SK-N-SH (cell line): ENCODE measurements at regions not wholly inside any gene's neighbourhood (a gene's known extent, or its start where the extent isn't known, plus 50 kb on each side); places are given as distances from the start of the nearest gene placed in this dataset.

Source experiments
- CTCF ChIP-seq: fragments of 200-600 bp; sonication (generic); IDR thresholded peaks from 2 replicates; pipeline ENCODE4 v1.6.1; 2017; ENCODE audit warnings: antibody characterized with exemption, mild to moderate bottlenecking, moderate library complexity
- EP300 ChIP-seq, 2 experiments: IDR thresholded peaks; 2 replicates each; pipeline versions ENCODE4 v1.4.0 to v1.6.1; 2012; ENCODE audit warnings: borderline replicate concordance in 1 of 2, low read depth in 1 of 2, low read length in 1 of 2
- EZH2phosphoT487 ChIP-seq: fragments of 200-600 bp; sonication (generic); IDR thresholded peaks from 2 replicates; pipeline ENCODE4 v1.6.1; 2017; ENCODE audit warnings: low read depth, mixed run types, mild to moderate bottlenecking, antibody characterized with exemption, moderate library complexity, borderline replicate concordance
- GABPA ChIP-seq: IDR thresholded peaks from 2 replicates; pipeline ENCODE4 v1.4.0; 2012; ENCODE audit warnings: low read depth, mild to moderate bottlenecking
- JUND ChIP-seq: IDR thresholded peaks from 2 replicates; pipeline ENCODE4 v1.4.0; 2012
- MAX ChIP-seq: IDR thresholded peaks from 2 replicates; pipeline ENCODE4 v1.4.0; 2012; ENCODE audit warnings: low read depth
- NFIC ChIP-seq: IDR thresholded peaks from 2 replicates; pipeline ENCODE4 v1.4.0; 2012; ENCODE audit warnings: borderline replicate concordance
- PBX3 ChIP-seq: IDR thresholded peaks from 2 replicates; pipeline ENCODE4; 2012
- POLR2AphosphoS5 ChIP-seq: IDR thresholded peaks from 2 replicates; pipeline ENCODE4 v1.6.1; 2012; ENCODE audit warnings: low read depth, low read length
- REST ChIP-seq: IDR thresholded peaks from 2 replicates; pipeline ENCODE4 v1.6.1; 2012; ENCODE audit warnings: mild to moderate bottlenecking, low read depth, low read length, moderate library complexity
- SMC3 ChIP-seq: IDR thresholded peaks from 2 replicates; pipeline ENCODE4 v1.6.1; 2012; ENCODE audit warnings: low read depth, low read length, improper control_type of control experiment
- TCF12 ChIP-seq: IDR thresholded peaks from 2 replicates; pipeline ENCODE4 v1.4.0; 2012

- no peak for TF ChIP-seq CTCF
- no peak for TF ChIP-seq TCF12
- no peak for TF ChIP-seq EP300 (IDR thresholded peaks at IDR 0.05; ENCODE audit: borderline replicate concordance in 1 of 2, low read depth in 1 of 2, low read length in 1 of 2)
- TF ChIP-seq EZH2phosphoT487, result no peak
- TF ChIP-seq JUND, result no peak
- TF ChIP-seq GABPA, result no peak
- no peak for TF ChIP-seq NFIC
- TF ChIP-seq MAX, result no peak
- no peak for TF ChIP-seq SMC3
- no peak for TF ChIP-seq PBX3
- no peak for TF ChIP-seq REST
- TF ChIP-seq POLR2AphosphoS5, result no peak
Observed at GRCh38 chr4:84099599-84099998, 399.5 kb downstream of the NKX6-1 start.
